ENCODE measurements at regions not wholly inside any gene's neighbourhood (a gene's known extent, or its start where the extent isn't known, plus 50 kb on each side); places are given as distances from the start of the nearest gene placed in this dataset.

DNA sequence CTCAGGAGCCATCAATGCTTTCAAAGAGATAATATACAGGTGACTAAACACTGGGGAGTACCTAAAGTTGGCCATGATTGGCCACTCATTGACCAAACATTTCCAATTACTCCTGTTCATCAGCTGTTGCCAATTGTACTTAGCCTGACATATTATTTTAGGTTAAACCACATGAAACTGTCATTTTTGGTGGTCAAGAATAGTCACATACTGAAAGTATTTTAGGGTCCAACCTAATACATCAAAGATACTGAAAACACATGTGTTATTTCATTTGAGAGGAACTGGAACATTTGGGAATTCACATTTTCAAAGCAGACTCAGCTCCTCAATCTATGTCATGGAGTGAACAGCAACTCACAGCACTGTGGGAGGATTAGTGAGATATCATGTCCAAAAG, 63.9 kb upstream of the KCNA5 start:
- H3K4me1 ChIP-seq: no peaks in the 10 kb centered on the region
- H3K36me3 ChIP-seq: no peaks in the 10 kb centered on the region
- no peak for DNase-seq
- no peak overlapping the region for H3K27ac ChIP-seq
- no peak overlapping the region for H3K4me3 ChIP-seq
- ATAC-seq: no peak
- peaks cover 0 to 7% (median 2%) of the 10 kb centered on the region in 4 donors for H3K27me3 ChIP-seq
- intact Hi-C loops (cut with DNase I): no loop called here
- no peaks in the 10 kb centered on the region for H3K9me3 ChIP-seq
- TF ChIP-seq, protein P1, sequence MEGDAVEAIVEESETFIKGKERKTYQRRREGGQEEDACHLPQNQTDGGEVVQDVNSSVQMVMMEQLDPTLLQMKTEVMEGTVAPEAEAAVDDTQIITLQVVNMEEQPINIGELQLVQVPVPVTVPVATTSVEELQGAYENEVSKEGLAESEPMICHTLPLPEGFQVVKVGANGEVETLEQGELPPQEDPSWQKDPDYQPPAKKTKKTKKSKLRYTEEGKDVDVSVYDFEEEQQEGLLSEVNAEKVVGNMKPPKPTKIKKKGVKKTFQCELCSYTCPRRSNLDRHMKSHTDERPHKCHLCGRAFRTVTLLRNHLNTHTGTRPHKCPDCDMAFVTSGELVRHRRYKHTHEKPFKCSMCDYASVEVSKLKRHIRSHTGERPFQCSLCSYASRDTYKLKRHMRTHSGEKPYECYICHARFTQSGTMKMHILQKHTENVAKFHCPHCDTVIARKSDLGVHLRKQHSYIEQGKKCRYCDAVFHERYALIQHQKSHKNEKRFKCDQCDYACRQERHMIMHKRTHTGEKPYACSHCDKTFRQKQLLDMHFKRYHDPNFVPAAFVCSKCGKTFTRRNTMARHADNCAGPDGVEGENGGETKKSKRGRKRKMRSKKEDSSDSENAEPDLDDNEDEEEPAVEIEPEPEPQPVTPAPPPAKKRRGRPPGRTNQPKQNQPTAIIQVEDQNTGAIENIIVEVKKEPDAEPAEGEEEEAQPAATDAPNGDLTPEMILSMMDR (IDR thresholded peaks at IDR 0.05): no peak
- FAIRE-seq: no peak

DNA sequence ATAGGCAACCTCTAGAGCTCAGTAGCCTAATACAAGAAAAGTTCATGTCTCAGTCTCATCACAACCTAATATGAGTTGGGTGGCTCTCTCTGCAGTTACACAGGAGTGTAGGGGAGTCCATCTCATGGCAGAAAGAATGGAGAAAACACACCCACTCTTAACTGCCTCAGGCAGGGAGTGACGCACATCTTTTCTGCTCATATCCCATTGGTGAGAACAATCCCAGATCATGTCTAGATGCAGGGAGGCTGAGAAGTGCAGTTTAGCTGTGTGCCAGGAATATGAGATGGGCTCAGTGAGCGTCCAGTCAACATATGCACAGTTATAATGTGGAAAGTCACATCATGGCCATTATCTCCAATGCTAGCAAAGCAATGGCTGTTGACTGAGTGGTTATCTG, 59.3 kb upstream of the KCNA5 start:
- no peak for FAIRE-seq
- intact Hi-C loops (cut with DNase I): no loop called here
- H3K9me3 ChIP-seq: no peaks in the 10 kb centered on the region
- no peak overlapping the region for H3K27ac ChIP-seq
- ATAC-seq: no peak
- H3K4me1 ChIP-seq: no peaks in the 10 kb centered on the region
- no peak for DNase-seq
- H3K4me3 ChIP-seq: no peak overlapping the region
- no peaks in the 10 kb centered on the region for H3K36me3 ChIP-seq
- H3K27me3 ChIP-seq: peaks cover 0 to 9% (median 1%) of the 10 kb centered on the region in 4 donors
- WGBS, 2 donors: 71 to 72% methylated on average over 2 of the region's 2 CpGs
- TF ChIP-seq, protein P1 (IDR thresholded peaks at IDR 0.05): no peak

DNA sequence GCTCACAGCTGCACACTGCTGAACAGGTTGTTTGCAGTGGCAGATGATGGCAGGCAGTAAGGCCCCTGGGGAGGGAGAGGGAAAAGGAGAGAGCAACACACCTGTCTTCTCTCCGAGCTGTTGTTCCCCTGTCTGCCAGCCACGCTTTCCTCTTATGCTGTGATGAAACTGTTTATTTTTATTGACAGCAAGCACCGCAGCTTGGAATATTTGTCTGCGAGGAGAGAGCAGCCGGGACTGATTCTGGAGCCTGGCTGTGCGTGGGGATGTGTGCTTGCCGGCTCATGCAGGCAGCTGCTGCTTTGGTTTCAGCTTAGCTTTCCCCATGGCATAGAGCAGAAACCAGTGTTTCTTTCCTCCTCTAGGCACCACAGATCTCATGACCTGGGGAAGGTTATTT, 58.7 kb upstream of the KCNA5 start:
- no peak for FAIRE-seq
- Histone ChIP-seq H3K36me3 (no peaks in the 10 kb centered on the region), H3K27me3 (peaks cover 0 to 9% (median 0%) of the 10 kb centered on the region in 4 donors), H3K9me3 (no peaks in the 10 kb centered on the region), H3K4me1 (no peaks in the 10 kb centered on the region), H3K27ac (no peak overlapping the region), H3K4me3 (no peak overlapping the region)
- DNase-seq: no peak
- TF ChIP-seq, protein P1 (IDR thresholded peaks at IDR 0.05): no peak
- intact Hi-C loops (cut with DNase I): no loop called here
- no peak for ATAC-seq
- 18 to 24% methylated on average over 7 of the region's 7 CpGs for WGBS, 2 donors

DNA sequence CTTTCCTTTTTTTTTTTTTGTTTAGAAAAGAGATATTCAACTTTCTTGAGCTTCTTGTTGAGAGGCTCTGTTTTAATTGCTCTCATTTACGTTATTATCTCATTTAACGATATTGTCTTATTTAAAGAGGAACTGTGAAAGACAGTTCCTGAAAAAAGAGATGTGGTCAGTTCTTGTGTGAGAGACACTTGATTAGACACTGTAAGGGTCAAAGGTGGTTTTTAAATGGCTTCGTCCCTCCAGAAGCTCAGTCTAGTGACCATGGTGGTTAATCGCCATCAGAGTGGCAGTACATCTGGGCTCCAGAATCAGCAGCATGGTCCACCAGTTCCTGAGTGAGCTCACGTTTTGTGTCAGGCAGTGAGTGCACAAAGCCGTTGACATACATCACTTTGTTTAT, 57.9 kb upstream of the KCNA5 start:
- no peak for DNase-seq
- TF ChIP-seq, protein P1 (IDR thresholded peaks at IDR 0.05): no peak
- H3K9me3 ChIP-seq: no peaks in the 10 kb centered on the region
- H3K4me1 ChIP-seq: no peaks in the 10 kb centered on the region
- intact Hi-C loops (cut with DNase I): no loop called here
- H3K27me3 ChIP-seq: peaks cover 0 to 9% (median 0%) of the 10 kb centered on the region in 4 donors
- H3K36me3 ChIP-seq: no peaks in the 10 kb centered on the region
- H3K27ac ChIP-seq: no peak overlapping the region
- no peak for ATAC-seq
- 60 to 78% methylated on average over 6 of the region's 6 CpGs for WGBS, 2 donors
- FAIRE-seq: no peak
- no peak overlapping the region for H3K4me3 ChIP-seq

DNA sequence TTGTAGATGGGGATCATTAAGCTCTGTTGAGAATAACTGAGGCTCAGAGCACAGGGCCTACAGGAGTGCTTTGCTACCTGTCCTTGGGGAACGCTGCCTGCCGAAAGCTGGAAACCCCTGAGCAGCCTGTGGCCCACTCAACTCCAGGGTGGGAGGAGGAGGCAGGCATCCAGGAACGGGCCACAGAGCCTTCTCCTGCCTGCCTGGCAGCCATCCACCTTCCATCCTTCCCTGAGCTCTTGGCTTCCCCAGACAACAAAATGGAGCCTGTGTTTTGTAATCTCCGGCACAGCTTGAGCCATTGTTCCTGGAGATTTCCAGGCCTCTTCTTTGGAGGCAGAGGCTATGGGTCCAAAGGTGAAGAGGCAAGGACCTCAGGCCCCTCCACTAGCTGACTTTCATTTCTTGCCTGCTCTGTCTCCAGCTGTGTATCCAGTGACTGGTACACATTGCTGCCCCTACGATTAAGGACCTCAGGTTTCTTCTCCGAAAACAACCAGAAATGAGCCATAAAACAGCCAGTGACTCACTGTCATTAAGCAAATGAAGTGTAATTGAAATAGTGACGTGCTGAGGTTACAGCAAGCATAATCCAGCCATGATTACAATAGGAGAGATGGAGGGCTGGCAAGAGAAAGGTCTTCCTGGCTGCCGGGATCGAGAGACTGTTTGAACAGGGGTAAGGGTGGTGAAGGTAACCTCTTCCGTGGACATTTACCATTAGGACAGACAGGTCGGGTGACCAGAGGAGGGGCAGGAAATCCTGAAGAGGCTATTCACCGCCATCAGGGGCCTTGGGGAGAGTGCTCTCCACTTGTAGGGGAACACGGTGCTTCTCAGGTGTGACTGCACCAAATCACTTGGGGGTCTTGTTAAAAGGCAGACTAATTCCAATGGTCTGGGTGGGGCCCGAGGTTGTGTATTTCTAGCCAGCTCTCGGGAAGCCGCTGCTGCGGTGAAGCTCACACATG, 56.3 kb upstream of the KCNA5 start:
- intact Hi-C loops (cut with DNase I): no loop called here
- 69 to 73% methylated on average over 17 of the region's 17 CpGs for WGBS, 2 donors
- H3K36me3 ChIP-seq: no peaks in the 10 kb centered on the region
- H3K4me1 ChIP-seq: no peaks in the 10 kb centered on the region
- TF ChIP-seq, protein P1 (IDR thresholded peaks at IDR 0.05): no peak
- peaks cover 0 to 9% (median 0%) of the 10 kb centered on the region in 4 donors for H3K27me3 ChIP-seq
- FAIRE-seq: no peak
- peak in 1 of 4 donors; percentile 20 for ATAC-seq
- H3K4me3 ChIP-seq: no peak overlapping the region
- no peak for DNase-seq
- no peaks in the 10 kb centered on the region for H3K9me3 ChIP-seq
- H3K27ac ChIP-seq: no peak overlapping the region

Data from pancreas (tissue), 10 donors.